ENCODE measurements at regions not wholly inside any gene's neighbourhood (a gene's known extent, or its start where the extent isn't known, plus 50 kb on each side); places are given as distances from the start of the nearest gene placed in this dataset.

DNA sequence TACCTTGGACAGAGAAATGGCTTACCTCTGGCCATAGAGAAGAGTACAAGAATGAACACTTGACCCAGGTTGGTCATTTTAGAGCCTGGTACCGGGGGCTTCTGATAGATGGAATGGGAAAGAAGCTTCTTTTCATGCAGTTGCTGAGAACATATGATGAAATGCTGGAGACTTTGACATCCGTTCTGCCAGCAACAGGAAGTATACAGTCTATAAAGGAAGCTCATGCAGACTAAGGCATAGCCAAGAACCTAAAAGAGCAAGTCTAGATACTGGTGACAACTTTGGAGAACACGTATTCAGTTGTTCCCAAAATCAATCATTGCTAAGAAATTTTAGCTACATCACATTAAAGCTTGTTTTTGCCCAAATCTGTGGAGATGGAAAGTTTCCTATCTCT, 894.6 kb downstream of the METTL15 start:
- DNase-seq (ENCODE audit: low spot score) (no peak), FAIRE-seq (no peak)

DNA sequence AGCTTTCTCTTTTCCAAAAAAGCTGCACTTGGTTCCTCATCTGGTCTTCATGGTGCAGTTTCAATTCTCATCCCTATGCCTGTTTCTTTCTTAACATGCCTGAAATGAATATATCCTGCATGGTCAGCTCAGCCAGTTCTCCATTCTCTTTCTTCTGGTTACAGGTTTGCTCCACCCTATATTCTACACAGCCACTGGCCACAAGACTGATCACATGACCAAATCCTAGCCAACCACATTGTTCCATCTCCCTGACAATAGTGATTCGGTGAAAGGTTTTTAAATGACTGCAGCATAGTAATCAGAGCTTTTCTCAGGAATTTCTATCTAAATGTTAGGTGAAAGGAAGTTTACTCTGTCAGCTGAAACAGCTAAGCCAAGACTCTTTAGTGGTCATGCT, 891.4 kb downstream of the METTL15 start:
- DNase-seq (ENCODE audit: low spot score) (no peak), FAIRE-seq (no peak)

GRCh38 chr11:28992996-28993395, 884.8 kb downstream of the METTL15 start:
- DNase-seq (ENCODE audit: low spot score) (no peak), FAIRE-seq (no peak)

GRCh38 chr11:28984231-28984630, 876.0 kb downstream of the METTL15 start:
- DNase-seq (ENCODE audit: low spot score) (no peak), FAIRE-seq (no peak)

DNA sequence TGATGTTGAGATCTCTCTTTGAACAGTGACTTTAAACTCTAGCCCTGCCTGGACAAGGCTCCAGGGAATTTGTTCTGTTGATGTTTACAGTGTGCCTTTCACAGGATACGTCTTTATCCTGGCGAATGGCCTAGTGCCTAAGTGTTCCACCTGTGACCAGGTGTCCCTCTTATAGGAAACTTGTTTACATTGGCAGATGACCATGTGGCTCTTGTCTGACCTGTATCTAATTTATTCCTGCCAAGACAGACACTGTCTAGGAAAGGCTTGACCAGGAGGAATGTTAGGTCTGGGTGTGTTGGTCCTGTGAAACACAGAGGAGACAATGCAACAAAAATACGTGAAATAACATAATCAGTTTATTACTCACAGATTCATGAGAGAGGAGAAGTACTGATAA, 875.6 kb downstream of the METTL15 start:
- FAIRE-seq, result no peak

DNA sequence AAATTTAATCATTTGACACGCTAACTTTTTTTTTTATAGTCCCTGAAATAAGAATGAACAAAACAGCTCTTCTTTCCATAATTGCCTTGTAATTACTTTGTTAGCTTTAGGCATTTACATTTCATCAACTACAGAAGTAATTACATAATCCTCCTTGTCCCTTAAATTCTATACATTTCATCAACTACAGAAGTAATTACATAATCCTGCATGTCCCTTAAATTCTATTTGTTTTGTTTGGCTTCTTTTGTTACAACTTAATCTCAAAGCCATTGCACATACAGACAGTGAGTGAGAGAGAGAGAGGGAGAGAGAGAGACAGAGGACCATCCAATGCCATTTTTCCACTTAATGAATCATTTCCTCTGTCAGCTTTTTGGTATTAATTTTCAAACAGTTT, 873.2 kb downstream of the METTL15 start:
- no peak for DNase-seq (ENCODE audit: low spot score)
- FAIRE-seq, result no peak

More for the DNA sequence above, 875.6 kb downstream of the METTL15 start:
- DNase-seq (ENCODE audit: low spot score), result no peak

GRCh38 chr11:28976801-28977145, 868.6 kb downstream of the METTL15 start:
- no peak for DNase-seq (ENCODE audit: low spot score)
- FAIRE-seq, result no peak

GRCh38 chr11:28976012-28976800, 868.0 kb downstream of the METTL15 start:
- FAIRE-seq, result no peak
- no peak for DNase-seq (ENCODE audit: low spot score)

- DNase-seq (ENCODE audit: low spot score) (no peak), FAIRE-seq (no peak)
Observed at GRCh38 chr11:28969832-28970231, 861.6 kb downstream of the METTL15 start.

DNA sequence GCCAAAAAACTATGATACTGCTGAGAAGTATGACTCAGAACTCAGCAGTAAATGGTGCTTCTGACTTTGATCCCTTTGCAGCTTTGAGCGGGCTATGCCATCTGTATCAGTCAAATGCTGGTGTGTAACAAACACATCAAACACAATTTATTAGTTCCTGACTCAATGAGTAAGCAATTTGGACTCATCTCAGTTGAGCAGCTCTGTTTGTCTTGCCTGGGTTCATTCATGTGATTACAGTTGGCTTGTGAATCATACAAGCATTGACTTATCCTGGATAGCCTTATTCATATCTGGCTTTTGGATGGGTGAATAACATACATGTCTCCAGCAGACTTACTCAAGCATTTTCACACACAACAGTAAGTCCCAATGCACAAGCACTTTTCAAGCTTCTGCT, 858.8 kb downstream of the METTL15 start:
- peak; percentile 10 for DNase-seq (ENCODE audit: low spot score)
- no peak for FAIRE-seq

DNA sequence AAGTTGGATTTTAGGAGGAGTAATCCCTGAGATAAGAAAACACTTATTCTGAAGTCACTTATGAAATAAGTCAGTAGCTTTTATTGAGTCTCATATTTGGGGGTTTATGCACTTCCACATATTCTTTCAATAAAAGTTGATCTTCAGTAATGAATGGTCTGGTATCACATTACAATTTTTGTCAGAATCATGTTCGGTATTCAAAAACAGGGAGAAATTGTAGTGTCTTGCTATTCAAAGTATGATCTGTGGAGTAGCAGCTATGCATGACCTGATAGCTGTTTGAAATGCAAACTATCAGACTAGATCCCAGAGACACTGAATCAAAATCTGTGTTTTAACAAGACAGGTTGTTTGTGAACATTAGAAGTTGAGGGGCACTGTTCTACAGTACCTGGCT, 857.6 kb downstream of the METTL15 start:
- DNase-seq (ENCODE audit: low spot score) (no peak), FAIRE-seq (no peak)

DNA sequence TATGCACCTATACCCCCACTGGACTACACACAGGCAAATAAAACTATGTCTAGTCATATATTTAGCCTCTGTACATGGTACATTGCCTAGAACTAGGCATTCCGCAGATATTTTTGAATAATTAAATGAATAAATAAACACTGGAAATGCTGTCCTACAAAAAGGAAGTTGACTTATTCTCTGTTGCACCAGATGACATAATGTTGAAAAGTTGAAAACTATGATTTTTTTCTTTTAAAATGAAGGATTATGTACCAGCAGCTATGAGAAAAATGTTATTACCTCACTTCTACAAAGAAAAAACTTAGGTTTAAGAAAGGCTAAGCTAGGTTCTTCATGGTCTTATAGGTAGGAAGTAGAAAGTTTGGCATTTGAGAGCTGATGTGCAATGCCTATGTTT, 856.6 kb downstream of the METTL15 start:
- DNase-seq (ENCODE audit: low spot score) (no peak), FAIRE-seq (no peak)

- no peak for FAIRE-seq
- DNase-seq (ENCODE audit: low spot score), result no peak
Observed at GRCh38 chr11:28963187-28963586, 855.0 kb downstream of the METTL15 start.

DNA sequence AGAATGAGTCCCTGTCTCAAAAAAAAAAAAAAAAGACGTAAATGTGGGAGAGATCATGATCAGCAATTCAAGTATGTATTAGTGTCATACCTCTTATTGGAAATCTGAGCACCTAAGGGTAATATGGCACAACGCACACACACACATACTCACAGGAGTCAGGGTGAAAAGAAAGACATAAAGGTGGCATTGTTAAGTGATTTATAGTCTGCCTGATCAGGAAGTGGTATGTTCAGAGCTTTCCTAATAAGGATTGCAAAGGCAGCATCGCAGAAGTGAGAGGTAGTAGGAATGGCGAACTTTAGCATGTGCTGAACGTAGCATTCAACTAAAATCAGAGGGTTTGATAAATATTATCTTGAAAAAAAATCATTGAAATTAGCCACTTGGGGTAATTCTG, 854.3 kb downstream of the METTL15 start:
- no peak for DNase-seq (ENCODE audit: low spot score)
- FAIRE-seq, result no peak

DNA sequence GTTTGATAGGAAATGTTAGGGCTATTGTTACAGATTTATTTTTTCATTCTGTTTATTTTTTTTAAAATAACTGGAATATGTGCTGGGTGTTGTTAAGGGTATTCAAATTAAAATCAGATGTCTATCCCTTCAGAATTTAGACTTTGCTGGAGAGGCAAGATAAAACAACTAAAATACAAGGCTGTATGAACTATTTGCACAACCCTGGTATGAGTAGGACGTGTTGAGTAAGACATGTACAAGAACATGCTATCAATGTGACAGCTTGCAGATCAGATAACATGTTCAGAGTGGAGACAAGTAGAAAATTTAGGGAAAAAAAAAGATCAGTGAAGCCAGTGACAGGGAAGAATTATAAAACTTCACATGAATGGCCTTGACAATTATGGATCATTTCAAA, 853.5 kb downstream of the METTL15 start:
- FAIRE-seq, result no peak
- no peak for DNase-seq (ENCODE audit: low spot score)

DNA sequence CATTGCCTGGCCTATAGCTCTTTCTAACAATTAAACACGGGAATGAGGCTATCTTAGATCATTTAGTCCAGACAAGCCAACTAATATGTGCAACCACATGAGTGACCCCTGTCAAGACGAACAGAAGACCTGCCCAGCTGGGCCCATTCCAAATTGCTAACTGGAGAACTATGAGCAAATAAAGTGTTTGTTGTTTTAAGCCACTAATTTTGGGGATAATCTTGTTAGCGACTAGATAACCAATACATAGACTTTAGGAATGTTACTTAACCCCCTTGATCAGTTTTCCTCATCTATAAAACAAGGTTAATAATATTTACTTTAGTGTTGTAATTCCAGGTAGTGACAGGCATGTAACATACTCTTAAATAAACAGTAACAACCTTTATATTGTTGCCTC, 848.3 kb downstream of the METTL15 start:
- FAIRE-seq (no peak), DNase-seq (ENCODE audit: low spot score) (no peak)

- no peak for FAIRE-seq
- no peak for DNase-seq (ENCODE audit: low spot score)
Observed at GRCh38 chr11:28951191-28951590, 843.0 kb downstream of the METTL15 start.

DNA sequence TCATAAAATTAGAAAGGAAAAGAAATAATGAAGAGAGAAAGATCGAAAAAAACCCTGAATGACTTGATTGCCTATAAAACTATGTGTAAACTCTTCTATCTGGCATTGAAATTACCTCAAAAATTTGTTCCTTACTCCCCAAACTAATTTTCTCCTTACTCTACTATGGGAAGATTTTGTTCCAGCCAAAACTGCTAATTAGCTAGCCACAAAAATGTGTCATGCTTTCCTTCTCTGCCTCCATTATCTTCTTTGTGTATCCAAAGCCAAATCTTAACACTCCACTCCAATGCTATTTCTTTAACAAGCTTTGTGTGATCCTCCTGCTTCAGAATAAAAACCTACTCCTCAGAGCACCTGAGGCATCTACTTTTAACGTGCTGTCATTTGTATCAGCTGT, 831.2 kb downstream of the METTL15 start:
- DNase-seq (ENCODE audit: low spot score), result no peak
- no peak for FAIRE-seq

DNA sequence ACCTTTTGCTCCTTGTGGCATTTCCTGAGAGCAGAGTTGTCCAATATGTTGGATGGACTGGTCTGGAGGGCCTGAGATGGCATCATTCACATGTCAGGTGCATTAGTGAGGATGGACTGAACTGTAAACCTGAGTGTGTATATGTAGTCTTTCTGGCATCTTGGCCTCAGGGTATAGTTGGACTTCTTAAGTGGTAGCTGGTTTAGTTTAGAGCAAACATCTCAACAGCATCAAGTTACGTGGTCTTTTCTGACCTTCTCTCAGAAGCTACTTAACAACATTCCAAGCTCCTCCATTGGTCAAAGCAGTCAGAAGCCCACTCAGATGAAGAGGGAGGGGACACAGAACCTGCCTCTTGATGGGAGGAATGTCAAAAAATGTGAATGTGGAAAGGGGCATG, 829.9 kb downstream of the METTL15 start:
- FAIRE-seq (no peak), DNase-seq (ENCODE audit: low spot score) (no peak)

DNA sequence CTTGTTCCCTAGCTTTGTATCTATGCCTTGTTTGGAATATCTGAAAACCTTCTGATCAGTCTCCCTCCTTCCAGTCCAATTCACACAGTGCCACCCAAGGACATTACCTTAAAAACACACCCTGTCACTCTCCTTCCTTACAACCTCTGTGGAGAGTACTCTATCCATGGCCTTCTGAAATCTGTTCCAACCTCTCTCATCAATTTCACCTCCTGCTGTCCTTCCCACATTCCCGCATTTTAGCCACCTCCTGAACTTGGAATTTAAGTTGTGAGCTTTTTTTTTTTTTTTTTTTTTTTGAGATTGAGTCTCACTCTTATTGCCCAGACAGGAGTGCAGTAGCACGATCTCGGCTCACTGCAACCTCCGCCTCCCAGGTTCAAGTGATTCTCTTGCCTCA, 824.8 kb downstream of the METTL15 start:
- DNase-seq (ENCODE audit: low spot score), result no peak
- no peak for FAIRE-seq

DNA sequence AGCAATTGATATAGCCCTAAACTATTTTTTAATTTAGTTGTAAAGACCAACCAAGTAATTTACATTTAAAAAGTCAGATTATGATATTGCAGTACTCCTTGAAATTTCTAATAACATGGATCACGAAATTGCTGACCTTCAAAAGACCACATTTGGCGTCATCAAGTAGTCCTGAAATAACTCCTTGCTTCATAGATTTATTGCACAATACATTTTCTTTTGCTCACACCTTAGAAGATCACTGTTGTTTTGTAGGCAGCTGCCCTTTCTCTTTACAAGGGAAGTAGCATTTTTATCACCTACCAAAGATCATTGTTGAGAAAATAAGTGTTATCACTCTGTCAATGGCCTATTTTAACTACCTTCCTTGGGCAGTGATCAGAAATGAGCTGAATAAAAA, 815.8 kb downstream of the METTL15 start:
- FAIRE-seq, result no peak

DNA sequence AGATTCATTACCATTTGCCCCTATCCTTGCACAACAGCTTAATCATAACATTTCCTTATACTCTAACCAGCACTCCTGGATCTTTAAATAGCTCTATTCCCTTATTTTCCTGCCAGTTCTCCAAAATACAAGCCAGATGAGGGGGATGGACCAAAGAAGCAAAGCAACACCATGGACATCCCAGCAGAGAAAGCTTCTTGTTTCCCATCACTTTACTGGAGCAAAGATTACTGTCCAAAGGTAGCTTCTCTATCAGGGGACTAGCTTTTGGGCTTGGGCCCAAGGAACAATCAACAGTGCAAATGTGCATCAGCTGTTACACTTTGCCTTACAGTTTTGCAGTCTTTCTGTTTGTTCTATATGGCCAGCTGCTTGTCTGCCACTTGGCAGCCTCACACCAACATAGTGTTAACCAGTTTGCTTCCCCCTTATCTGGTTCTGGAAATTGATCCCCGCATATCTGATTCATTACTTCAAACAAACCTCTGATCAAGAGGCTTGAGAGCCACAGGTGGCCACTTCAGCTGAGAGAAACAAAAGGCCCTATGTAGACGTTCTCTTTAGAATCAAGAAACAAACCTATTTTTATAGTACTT, 814.3 kb downstream of the METTL15 start:
- no peak for DNase-seq (ENCODE audit: low spot score)
- FAIRE-seq, result no peak

More for the DNA sequence above, 815.8 kb downstream of the METTL15 start:
- no peak for DNase-seq (ENCODE audit: low spot score)

DNA sequence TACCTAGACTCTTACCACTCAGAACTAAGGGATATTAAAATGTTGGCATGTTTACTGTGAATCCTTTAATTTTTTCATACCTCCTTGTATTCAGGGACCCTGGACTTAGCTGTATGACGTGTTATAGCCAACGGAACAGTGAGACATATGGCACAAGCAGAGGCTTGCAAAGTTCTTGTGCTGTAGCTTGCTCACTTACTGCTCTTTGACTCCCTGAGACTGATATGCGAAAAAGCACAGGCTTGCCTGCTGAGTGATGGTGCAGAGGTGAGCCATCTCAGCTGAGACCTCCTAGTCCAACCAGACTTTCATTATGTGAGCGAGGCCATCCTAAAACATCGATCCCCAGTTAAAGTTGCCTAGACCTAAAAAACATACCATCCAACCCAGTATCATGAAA, 811.0 kb downstream of the METTL15 start:
- no peak for FAIRE-seq
- DNase-seq (ENCODE audit: low spot score), result no peak
